ENCODE measurements at regions not wholly inside any gene's neighbourhood (a gene's known extent, or its start where the extent isn't known, plus 50 kb on each side); places are given as distances from the start of the nearest gene placed in this dataset.

- Histone ChIP-seq H2AFZ (ENCODE audit: low read length, unreplicated experiment) (no peak overlapping the region), H3K4me3 (ENCODE audit: low read depth, low read length) (no peak overlapping the region), H3K27ac (ENCODE audit: low read depth, low read length) (no peak overlapping the region), H3K4me1 (ENCODE audit: control insufficient read depth, insufficient read depth, low read length, unreplicated experiment) (no peaks in the 10 kb centered on the region), H3K36me3 (ENCODE audit: insufficient read depth, low read length) (no peaks in the 10 kb centered on the region; the same call in 1 of the 2 replicates), H3K27me3 (ENCODE audit: insufficient read depth, low read length) (no peaks in the 10 kb centered on the region), H3K79me2 (ENCODE audit: control insufficient read depth, insufficient read depth, low read length, unreplicated experiment) (no peaks in the 10 kb centered on the region)
These were observed 1115.5 kb downstream of the TAF11L14 start for GRCh38 chr5:18749763-18750162.

- H2AFZ ChIP-seq (ENCODE audit: low read length, unreplicated experiment): no peak overlapping the region
- no peaks in the 10 kb centered on the region for H3K4me1 ChIP-seq (ENCODE audit: control insufficient read depth, insufficient read depth, low read length, unreplicated experiment)
- no peak overlapping the region for H3K4me3 ChIP-seq (ENCODE audit: low read depth, low read length)
- no peaks in the 10 kb centered on the region for H3K27me3 ChIP-seq (ENCODE audit: insufficient read depth, low read length)
- no peak overlapping the region for H3K27ac ChIP-seq (ENCODE audit: low read depth, low read length)
- no peaks in the 10 kb centered on the region for H3K79me2 ChIP-seq (ENCODE audit: control insufficient read depth, insufficient read depth, low read length, unreplicated experiment)
- no peaks in the 10 kb centered on the region for H3K36me3 ChIP-seq (ENCODE audit: insufficient read depth, low read length)
These were observed 1118.1 kb downstream of the TAF11L14 start for GRCh38 chr5:18752317-18752716.

GRCh38 chr5:18754201-18754600, 1119.9 kb downstream of the TAF11L14 start:
- Histone ChIP-seq H3K79me2 (ENCODE audit: control insufficient read depth, insufficient read depth, low read length, unreplicated experiment) (no peaks in the 10 kb centered on the region), H3K27me3 (ENCODE audit: insufficient read depth, low read length) (no peaks in the 10 kb centered on the region), H2AFZ (ENCODE audit: low read length, unreplicated experiment) (no peak overlapping the region), H3K36me3 (ENCODE audit: insufficient read depth, low read length) (no peaks in the 10 kb centered on the region), H3K4me1 (ENCODE audit: control insufficient read depth, insufficient read depth, low read length, unreplicated experiment) (no peaks in the 10 kb centered on the region), H3K27ac (ENCODE audit: low read depth, low read length) (no peak overlapping the region), H3K4me3 (ENCODE audit: low read depth, low read length) (no peak overlapping the region)

- Histone ChIP-seq H3K4me3 (ENCODE audit: low read depth, low read length) (no peak overlapping the region), H3K79me2 (ENCODE audit: control insufficient read depth, insufficient read depth, low read length, unreplicated experiment) (no peaks in the 10 kb centered on the region), H3K27ac (ENCODE audit: low read depth, low read length) (no peak overlapping the region), H3K27me3 (ENCODE audit: insufficient read depth, low read length) (no peaks in the 10 kb centered on the region), H2AFZ (ENCODE audit: low read length, unreplicated experiment) (no peak overlapping the region), H3K36me3 (ENCODE audit: insufficient read depth, low read length) (no peaks in the 10 kb centered on the region), H3K4me1 (ENCODE audit: control insufficient read depth, insufficient read depth, low read length, unreplicated experiment) (no peaks in the 10 kb centered on the region)
These were observed 1127.5 kb downstream of the TAF11L14 start for GRCh38 chr5:18761801-18762200.

DNA sequence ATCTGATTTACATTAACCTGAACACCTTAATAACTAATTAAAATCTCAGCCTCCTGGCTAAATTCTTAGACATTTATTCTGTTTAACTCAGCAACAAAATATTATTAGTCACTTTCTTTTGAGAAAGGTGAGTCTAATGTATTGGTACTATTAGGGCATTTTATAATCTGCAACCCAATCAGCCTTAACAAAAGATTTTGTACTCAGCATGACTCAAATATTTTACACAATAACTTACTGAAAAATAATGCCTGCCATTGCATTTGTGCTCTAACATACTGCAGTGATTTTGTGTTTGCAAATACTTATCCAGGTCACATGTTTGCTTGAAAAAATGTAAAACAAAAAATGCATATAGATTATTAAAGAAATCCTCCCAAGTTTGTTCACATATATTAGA, 1129.9 kb downstream of the TAF11L14 start:
- no peaks in the 10 kb centered on the region for H3K36me3 ChIP-seq (ENCODE audit: insufficient read depth, low read length)
- no peak overlapping the region for H3K4me3 ChIP-seq (ENCODE audit: low read depth, low read length)
- no peaks in the 10 kb centered on the region for H3K4me1 ChIP-seq (ENCODE audit: control insufficient read depth, insufficient read depth, low read length, unreplicated experiment)
- H3K27ac ChIP-seq (ENCODE audit: low read depth, low read length): no peak overlapping the region
- H3K79me2 ChIP-seq (ENCODE audit: control insufficient read depth, insufficient read depth, low read length, unreplicated experiment): no peaks in the 10 kb centered on the region
- H3K27me3 ChIP-seq (ENCODE audit: insufficient read depth, low read length): peaks cover 11% of the 10 kb centered on the region; the same call in 1 of the 2 replicates
- H2AFZ ChIP-seq (ENCODE audit: low read length, unreplicated experiment): no peak overlapping the region

DNA sequence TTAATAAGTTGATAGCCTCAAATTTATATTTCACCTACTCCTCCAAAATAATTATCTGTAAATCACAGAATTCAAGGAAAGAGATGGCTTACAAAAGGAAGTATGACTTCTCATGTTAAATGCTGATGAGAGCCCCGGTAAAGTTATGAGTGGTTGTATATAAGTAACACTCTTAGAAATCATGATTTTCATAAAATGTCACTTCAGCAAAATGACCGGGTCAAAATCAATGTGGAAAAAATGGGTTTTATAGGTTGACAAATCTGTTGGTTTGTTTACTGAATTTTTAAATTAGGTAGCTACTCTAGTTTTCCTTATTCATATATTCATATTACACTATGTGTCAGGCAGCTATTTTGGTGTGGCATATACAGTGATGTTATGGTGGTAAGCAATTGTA, 1131.0 kb downstream of the TAF11L14 start:
- no peak overlapping the region for H3K27ac ChIP-seq (ENCODE audit: low read depth, low read length)
- H2AFZ ChIP-seq (ENCODE audit: low read length, unreplicated experiment): no peak overlapping the region
- peaks cover 14% of the 10 kb centered on the region; the same call in 1 of the 2 replicates for H3K27me3 ChIP-seq (ENCODE audit: insufficient read depth, low read length)
- no peak overlapping the region for H3K4me3 ChIP-seq (ENCODE audit: low read depth, low read length)
- no peaks in the 10 kb centered on the region for H3K4me1 ChIP-seq (ENCODE audit: control insufficient read depth, insufficient read depth, low read length, unreplicated experiment)
- no peaks in the 10 kb centered on the region for H3K79me2 ChIP-seq (ENCODE audit: control insufficient read depth, insufficient read depth, low read length, unreplicated experiment)
- no peaks in the 10 kb centered on the region for H3K36me3 ChIP-seq (ENCODE audit: insufficient read depth, low read length)

- peaks cover 49% of the 10 kb centered on the region for H3K27me3 ChIP-seq (ENCODE audit: insufficient read depth, low read length)
- no peaks in the 10 kb centered on the region for H3K79me2 ChIP-seq (ENCODE audit: control insufficient read depth, insufficient read depth, low read length, unreplicated experiment)
These were observed 1136.9 kb downstream of the TAF11L14 start for GRCh38 chr5:18771097-18771610.

DNA sequence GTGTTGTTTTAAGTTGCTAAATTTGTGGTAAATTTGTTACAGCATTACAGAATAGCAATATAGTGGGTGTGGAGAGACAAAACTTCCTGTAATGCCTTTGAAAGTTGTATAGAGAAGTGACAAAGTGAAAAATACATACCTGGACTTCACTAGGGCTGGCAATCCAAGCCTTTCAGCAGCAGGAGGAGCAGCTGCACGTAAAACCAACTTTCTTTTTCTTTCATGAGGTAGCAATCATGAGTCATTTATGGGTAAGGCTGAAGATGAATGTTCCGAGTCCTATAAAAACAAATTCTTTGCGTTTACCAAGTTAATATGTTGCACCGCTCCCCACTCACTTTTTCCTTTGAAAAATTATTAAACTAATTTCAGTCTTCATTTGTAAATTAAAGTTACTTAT, 1138.2 kb downstream of the TAF11L14 start:
- Histone ChIP-seq H3K27me3 (ENCODE audit: insufficient read depth, low read length) (peaks cover 49% of the 10 kb centered on the region), H3K27ac (ENCODE audit: low read depth, low read length) (no peak overlapping the region), H3K36me3 (ENCODE audit: insufficient read depth, low read length) (no peaks in the 10 kb centered on the region), H3K4me1 (ENCODE audit: control insufficient read depth, insufficient read depth, low read length, unreplicated experiment) (no peaks in the 10 kb centered on the region), H3K79me2 (ENCODE audit: control insufficient read depth, insufficient read depth, low read length, unreplicated experiment) (no peaks in the 10 kb centered on the region), H2AFZ (ENCODE audit: low read length, unreplicated experiment) (no peak overlapping the region), H3K4me3 (ENCODE audit: low read depth, low read length) (peak overlapping the region; percentile 54)

More at GRCh38 chr5:18771097-18771610, 1136.9 kb downstream of the TAF11L14 start:
- H3K4me1 ChIP-seq (ENCODE audit: control insufficient read depth, insufficient read depth, low read length, unreplicated experiment): no peaks in the 10 kb centered on the region
- H3K27ac ChIP-seq (ENCODE audit: low read depth, low read length): no peak overlapping the region
- H2AFZ ChIP-seq (ENCODE audit: low read length, unreplicated experiment): no peak overlapping the region
- no peaks in the 10 kb centered on the region for H3K36me3 ChIP-seq (ENCODE audit: insufficient read depth, low read length)
- H3K4me3 ChIP-seq (ENCODE audit: low read depth, low read length): no peak overlapping the region

DNA sequence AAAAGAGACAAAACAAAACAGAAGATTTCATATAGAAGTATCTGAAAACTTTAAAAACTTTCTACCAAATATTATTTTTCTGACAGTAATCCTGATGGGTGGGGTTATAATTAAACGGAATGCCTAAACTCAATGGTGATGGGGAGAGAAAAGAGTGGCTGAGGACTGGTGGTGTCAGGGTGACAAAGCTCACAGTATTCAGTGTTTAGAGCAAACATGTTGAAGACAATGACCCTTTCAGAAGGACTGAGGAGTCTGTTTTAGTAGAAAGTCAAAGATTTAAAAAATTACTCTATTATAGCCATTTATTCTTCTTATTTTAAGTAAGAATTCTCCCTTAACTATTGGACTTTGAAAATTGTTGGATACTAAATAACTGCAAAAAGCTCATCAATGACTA, 1144.0 kb downstream of the TAF11L14 start:
- H3K79me2 ChIP-seq (ENCODE audit: control insufficient read depth, insufficient read depth, low read length, unreplicated experiment): no peaks in the 10 kb centered on the region
- no peaks in the 10 kb centered on the region for H3K36me3 ChIP-seq (ENCODE audit: insufficient read depth, low read length)

DNA sequence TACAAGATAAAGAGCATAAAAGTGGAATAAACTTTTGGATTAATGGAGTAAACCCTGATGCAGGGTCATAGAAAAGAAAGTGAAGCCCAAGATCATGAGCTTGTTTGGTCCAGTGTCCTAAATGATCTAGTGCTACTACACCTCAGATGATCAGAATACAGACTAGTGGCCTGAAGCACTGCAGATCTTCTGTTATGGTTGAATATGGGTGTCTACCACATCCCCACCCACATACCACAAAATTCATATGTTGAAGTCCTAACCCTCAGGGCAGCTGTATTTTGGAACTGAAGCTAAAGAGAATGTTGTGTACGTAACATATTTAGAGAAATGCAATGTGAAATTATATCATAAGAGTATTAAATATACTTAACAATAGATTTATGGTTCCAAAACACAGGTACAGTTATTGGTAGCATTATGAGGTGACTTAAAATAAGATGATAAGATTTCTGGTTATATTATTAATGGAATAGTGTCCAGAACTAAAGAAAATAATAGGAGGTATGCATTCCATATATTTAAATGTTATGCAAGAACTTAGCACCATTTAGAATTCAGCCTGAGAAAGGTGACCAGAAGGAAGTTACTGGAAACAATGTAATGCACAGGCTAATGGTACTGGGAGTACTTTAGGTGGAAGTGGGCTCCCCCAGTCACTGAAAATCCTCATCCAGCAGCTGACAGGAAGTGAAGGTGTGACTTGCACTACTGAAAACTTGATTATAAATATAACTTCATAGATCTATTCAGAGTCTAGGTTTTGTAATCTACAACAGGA, 1155.1 kb downstream of the TAF11L14 start:
- Histone ChIP-seq H3K4me1 (ENCODE audit: control insufficient read depth, insufficient read depth, low read length, unreplicated experiment) (no peaks in the 10 kb centered on the region), H3K36me3 (ENCODE audit: insufficient read depth, low read length) (no peaks in the 10 kb centered on the region), H3K79me2 (ENCODE audit: control insufficient read depth, insufficient read depth, low read length, unreplicated experiment) (no peaks in the 10 kb centered on the region), H3K27me3 (ENCODE audit: insufficient read depth, low read length) (0 out of 2 replicates have a peak, but pooled peaks cover 3% of the 10 kb centered on the region), H2AFZ (ENCODE audit: low read length, unreplicated experiment) (no peak overlapping the region), H3K4me3 (ENCODE audit: low read depth, low read length) (no peak overlapping the region), H3K27ac (ENCODE audit: low read depth, low read length) (no peak overlapping the region)

More for the DNA sequence above, 1144.0 kb downstream of the TAF11L14 start:
- Histone ChIP-seq H3K27me3 (ENCODE audit: insufficient read depth, low read length) (peaks cover 27% of the 10 kb centered on the region), H3K27ac (ENCODE audit: low read depth, low read length) (no peak overlapping the region), H3K4me1 (ENCODE audit: control insufficient read depth, insufficient read depth, low read length, unreplicated experiment) (no peaks in the 10 kb centered on the region), H3K4me3 (ENCODE audit: low read depth, low read length) (no peak overlapping the region), H2AFZ (ENCODE audit: low read length, unreplicated experiment) (no peak overlapping the region)

- Histone ChIP-seq H3K4me3 (ENCODE audit: low read depth, low read length) (no peak overlapping the region), H3K36me3 (ENCODE audit: insufficient read depth, low read length) (no peaks in the 10 kb centered on the region), H3K27me3 (ENCODE audit: insufficient read depth, low read length) (0 out of 2 replicates have a peak, but pooled peaks cover 3% of the 10 kb centered on the region), H3K27ac (ENCODE audit: low read depth, low read length) (no peak overlapping the region), H3K4me1 (ENCODE audit: control insufficient read depth, insufficient read depth, low read length, unreplicated experiment) (no peaks in the 10 kb centered on the region), H2AFZ (ENCODE audit: low read length, unreplicated experiment) (no peak overlapping the region), H3K79me2 (ENCODE audit: control insufficient read depth, insufficient read depth, low read length, unreplicated experiment) (no peaks in the 10 kb centered on the region)
These were observed 1157.9 kb downstream of the TAF11L14 start for GRCh38 chr5:18792145-18792544.
